G401 (cell line): ENCODE measurements at regions not wholly inside any gene's neighbourhood (a gene's known extent, or its start where the extent isn't known, plus 50 kb on each side); places are given as distances from the start of the nearest gene placed in this dataset.
A peak's percentile ranks its signal among the peaks of the same experiment; 100 is the strongest.

Experiments used
- DNase-seq: peaks from one replicate; pipeline ENCODE4 v3.0.0-alpha.2; 2015; ENCODE audit warnings: low spot score
- in situ Hi-C: cut with HindIII; loops from 2 replicates; pipeline ENCODE4 v1.10.0; 2016; ENCODE audit warnings: low sequenced_read_pairs, mixed read lengths

- in situ Hi-C loops = no loop called here
- no peak for DNase-seq
These were observed 409.2 kb upstream of the EPHA7 start for GRCh38 chr6:93828553-93828952.

GRCh38 chr6:93827728-93828127 lies 408.4 kb upstream of the EPHA7 start:
- in situ Hi-C loops = no loop called here
- no peak for DNase-seq

- in situ Hi-C loops = no loop called here
- no peak for DNase-seq
These were observed 406.6 kb upstream of the EPHA7 start for GRCh38 chr6:93825950-93826349.

GRCh38 chr6:93823489-93823888 lies 404.1 kb upstream of the EPHA7 start:
- in situ Hi-C loops = no loop called here
- no peak for DNase-seq

GRCh38 chr6:93822434-93823265 lies 403.3 kb upstream of the EPHA7 start:
- in situ Hi-C loops = no loop called here
- no peak for DNase-seq

- in situ Hi-C loops = no loop called here
- DNase-seq = no peak
These were observed 402.6 kb upstream of the EPHA7 start for GRCh38 chr6:93821953-93822352.

- no peak for DNase-seq
- in situ Hi-C loops = no loop called here
These were observed 401.2 kb upstream of the EPHA7 start for GRCh38 chr6:93820465-93821082.

GRCh38 chr6:93819189-93819588 lies 399.8 kb upstream of the EPHA7 start:
- DNase-seq = no peak

GRCh38 chr6:93817937-93818336 lies 398.6 kb upstream of the EPHA7 start:
- no peak for DNase-seq
- in situ Hi-C loops = no loop called here

More at GRCh38 chr6:93819189-93819588, 399.8 kb upstream of the EPHA7 start:
- in situ Hi-C loops = no loop called here

- no peak for DNase-seq
- in situ Hi-C loops = no loop called here
These were observed 387.3 kb upstream of the EPHA7 start for GRCh38 chr6:93806409-93807270.

- in situ Hi-C loops = no loop called here
- no peak for DNase-seq
These were observed 381.9 kb upstream of the EPHA7 start for GRCh38 chr6:93801101-93801847.

GRCh38 chr6:93799226-93799625 lies 379.9 kb upstream of the EPHA7 start:
- in situ Hi-C loops = no loop called here
- DNase-seq = no peak

GRCh38 chr6:93794166-93794565 lies 374.8 kb upstream of the EPHA7 start:
- in situ Hi-C loops = no loop called here
- no peak for DNase-seq

- in situ Hi-C loops = no loop called here
- DNase-seq = no peak
These were observed 373.4 kb upstream of the EPHA7 start for GRCh38 chr6:93792746-93793145.

GRCh38 chr6:93790981-93791380 lies 371.6 kb upstream of the EPHA7 start:
- in situ Hi-C loops = no loop called here
- DNase-seq = no peak

- no peak for DNase-seq
- in situ Hi-C loops = no loop called here
These were observed 370.2 kb upstream of the EPHA7 start for GRCh38 chr6:93789532-93789931.

GRCh38 chr6:93787841-93788240 lies 368.5 kb upstream of the EPHA7 start:
- in situ Hi-C loops = no loop called here
- no peak for DNase-seq

GRCh38 chr6:93786474-93787330 lies 367.3 kb upstream of the EPHA7 start:
- in situ Hi-C loops = no loop called here
- peak; percentile 37 for DNase-seq

GRCh38 chr6:93785694-93786030 lies 366.3 kb upstream of the EPHA7 start:
- DNase-seq = no peak
- in situ Hi-C loops = no loop called here
